NCI-H1930 (cell line): ENCODE measurements at regions not wholly inside any gene's neighbourhood (a gene's known extent, or its start where the extent isn't known, plus 50 kb on each side); places are given as distances from the start of the nearest gene placed in this dataset.
"Not testable (repeated sequence)": the region's sequence is repeated elsewhere in the genome, so short reads cannot be mapped to it uniquely, and the experiment has no call there.

ENCODE experiments used
- DNase-seq, 2 experiments: peaks; one replicate each; lab custom pipeline; 2025; lab: John Stamatoyannopoulos, UW

DNA sequence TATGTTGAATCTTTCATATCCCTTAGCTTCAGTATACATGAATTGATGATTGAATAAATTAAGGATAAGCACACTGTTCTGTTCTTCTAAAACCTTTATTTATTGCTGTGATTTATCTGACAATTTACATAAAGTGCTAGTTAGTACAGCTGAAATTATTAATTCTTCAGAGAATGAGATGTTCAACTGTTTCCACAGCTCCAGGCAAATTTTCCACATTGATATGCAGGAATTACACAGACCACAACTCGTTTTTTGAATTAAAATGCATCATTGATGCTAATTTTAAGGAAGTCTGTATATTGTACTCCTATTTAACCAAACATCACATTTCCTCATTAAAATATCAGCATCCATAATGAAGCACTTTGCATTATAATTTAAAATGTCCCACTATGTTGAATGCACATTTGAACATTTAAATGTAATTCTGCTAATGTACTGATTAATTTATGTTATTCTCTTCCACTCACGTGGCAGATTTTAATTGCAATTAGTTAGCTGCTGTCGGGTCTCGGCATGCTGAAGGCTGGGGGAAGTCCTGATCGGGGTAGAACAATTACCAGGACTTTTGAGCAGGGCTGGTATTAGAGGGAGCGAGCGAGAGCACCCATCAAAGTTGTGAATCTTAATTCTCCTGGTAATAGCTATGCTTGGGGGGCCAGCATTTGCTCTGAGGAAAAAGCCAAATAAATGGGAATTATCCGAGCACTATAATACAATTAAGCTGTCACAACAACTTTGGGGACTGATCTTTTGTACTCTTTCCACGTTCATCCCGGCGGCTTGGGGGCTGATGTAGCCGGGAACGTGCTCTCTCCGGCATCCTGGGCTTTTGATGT lies 136.7 kb upstream of the TMTC4 start:
- DNase-seq = peak in 1 of 2 experiments; percentile 60

DNA sequence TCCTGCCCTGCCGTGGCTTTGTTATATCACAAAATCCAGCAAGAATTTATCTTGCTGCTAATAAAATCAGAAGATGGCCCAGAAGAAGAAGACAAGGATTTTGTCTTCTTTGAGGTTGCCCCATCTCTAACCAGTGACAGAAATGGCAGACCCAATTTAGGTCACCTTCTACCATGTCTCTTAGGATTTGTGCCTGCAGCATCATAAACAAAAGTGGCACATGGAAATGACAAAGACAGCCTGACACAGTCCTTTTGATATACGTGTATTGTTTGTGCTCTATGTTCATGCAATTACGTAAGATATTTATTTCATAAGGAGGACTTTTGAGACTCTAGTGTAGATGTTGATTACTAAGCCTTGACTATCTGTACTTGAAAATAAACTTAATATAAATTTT lies 135.9 kb upstream of the TMTC4 start:
- peak; percentile 32 to 44 for DNase-seq

DNA sequence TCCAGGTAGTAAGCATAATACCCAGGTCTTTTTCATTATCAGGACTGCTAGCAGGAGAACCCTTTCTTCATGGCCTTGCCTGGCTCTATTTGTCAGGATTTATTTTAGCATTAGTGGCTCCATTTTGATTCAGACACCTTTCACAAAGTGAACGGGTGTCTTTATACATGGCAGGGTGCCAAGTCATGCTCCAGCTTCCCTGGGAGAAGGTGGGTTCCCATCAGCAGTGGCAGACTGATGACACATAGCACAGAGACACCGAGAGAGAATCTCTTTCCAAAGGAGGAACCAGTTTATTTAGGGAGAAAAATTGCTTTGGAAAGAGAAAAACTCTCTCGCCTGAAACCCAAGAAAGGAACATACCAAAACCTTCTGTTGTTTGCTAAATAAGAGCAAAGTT lies 135.3 kb upstream of the TMTC4 start:
- peak; percentile 55 to 64 for DNase-seq

DNA sequence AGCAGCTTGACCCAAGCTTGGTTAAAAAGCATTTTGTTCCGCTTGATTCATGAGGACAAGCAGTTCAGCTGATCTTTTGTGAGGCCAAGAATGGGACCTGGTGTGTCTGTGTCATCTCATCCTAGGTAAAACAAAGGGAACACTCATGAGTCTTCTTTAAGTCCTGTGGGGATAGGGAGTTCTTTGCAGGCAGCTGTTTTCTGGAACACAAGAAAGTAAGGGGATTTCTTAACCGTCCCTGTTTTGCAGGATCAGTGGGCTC lies 134.5 kb upstream of the TMTC4 start:
- peak in 1 of 2 experiments; percentile 51 for DNase-seq

DNA sequence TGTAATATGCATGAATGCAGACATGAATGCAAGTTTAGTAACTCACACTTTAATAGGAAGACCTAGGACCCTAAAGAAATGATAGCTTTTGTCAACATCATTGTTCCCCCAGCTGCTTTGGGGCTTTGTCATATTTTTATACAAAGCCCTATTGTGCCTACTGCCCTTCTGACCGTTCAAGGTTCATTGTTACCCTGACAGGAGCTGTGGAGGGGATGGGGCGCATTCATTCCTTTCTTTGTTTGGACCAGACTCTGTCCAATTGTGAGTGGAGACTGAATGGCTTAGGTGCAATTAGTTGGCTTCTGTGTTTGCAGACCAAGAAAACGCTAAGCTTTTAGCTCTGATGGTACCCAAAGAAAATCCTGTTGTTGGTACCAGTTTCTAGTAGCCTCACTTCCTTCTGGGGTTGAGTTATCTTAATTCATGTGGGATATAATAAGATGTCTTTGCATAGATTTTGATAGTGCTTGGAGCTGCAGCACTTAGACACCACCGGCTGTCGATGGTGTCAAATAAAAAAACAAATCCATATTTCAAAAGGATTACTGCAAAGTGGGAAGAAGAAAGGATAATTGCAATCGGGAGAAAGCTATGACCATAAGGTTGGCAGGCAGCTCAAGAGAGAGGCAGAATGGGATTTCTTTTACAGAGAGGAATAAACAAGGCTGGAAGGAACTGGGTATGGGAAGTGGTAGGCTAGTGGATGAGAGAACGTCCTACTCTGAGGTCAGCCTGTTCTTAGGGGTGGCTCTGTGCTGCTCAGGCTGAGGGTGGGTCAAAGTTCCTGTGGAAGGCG lies 133.9 kb upstream of the TMTC4 start:
- peak; percentile 93 to 98 for DNase-seq

DNA sequence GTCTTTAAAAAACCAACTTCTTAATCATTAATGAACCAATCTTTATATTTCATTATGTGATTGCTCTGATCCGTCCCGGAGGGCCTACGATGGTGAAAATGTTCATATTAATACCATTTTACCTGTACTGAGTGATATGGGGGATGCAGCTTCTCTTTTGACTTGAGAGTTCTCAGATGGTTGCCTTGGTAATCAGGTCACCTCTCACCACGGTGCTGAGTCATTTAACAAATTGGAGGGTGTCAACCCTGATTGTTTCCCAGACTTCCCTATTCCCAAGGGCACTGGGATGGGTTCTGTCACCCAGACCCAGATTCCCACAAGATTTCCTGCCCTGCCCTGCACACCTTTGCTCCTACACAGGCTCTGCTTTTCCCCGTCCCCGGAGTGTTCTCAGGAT lies 128.5 kb upstream of the TMTC4 start:
- no peak for DNase-seq

DNA sequence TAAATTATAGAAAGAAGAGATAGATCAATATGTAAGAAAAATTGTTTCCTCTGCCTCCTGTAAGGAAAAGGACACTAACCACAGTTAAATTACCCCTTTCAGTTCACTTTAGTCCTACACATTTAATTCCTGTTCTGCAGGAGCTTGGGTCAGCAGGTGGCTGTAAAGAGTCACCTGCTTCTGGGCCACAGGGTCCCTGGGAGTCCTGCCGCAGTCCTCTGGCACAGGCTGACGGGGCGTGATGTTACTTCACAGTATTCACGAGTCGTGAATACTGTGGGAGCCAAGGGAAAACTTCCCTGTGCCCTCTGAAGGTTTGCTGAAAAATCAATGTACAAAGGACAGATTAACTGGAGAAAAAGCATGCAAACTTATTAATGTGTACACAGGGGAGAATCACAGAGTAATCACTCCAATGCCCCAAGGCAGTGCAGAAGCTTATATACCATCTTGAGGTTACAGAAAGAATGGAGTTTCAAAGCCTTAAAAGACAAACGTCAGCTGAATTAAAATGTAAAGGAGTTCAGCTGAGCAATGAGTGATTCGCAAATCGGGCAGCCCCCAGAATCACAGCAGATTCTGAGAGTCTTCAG lies 125.8 kb upstream of the TMTC4 start:
- no peak for DNase-seq

DNA sequence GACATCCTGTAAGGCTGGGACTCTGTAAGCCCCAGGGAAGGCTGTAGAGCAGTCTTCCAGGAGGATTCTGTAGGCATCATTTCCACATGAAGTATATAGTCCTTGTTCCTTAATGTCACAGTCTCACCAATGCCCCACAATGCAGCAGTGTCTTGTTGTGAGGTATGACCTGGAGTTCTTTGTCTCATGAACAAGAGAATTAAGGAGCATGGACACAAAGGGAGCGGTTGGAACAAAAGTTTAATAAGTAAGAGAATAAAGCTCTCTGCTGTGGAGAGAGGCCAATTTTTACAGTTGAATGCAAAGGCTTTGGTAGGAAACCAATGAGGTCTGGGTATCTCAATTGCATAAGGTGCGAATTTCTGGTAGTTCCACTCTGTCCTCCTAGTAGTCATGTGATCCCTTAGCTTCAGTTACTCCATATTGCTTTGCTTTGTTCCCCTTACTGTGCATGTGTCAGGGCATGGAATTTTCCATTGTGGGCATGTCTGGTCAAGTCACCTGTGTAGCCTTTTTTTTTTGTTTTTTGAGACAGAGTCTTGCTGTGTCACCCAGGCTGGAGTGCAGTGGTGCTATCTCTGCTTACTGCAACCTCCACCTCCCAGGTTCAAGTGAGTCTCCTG lies 124.3 kb upstream of the TMTC4 start:
- no peak for DNase-seq

DNA sequence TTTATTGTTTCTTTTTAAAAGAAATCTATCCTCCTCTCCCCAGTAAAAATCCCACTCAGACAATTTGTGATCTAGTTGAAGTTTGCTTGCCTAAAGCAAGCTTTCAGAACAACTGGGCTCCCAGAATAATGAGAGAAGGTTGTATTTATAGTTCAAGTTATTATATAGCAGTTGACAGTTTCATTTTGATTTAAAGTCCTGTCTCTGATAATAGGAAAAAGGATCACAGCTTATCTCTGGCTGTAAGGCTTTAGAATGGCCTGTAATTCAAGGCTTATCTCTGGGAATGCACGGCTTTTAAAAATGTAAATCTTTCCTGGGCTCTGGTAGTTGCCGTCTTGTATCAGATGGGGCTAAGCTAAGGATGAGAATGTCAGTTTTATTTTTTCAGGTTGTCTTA lies 123.3 kb upstream of the TMTC4 start:
- no peak for DNase-seq

DNA sequence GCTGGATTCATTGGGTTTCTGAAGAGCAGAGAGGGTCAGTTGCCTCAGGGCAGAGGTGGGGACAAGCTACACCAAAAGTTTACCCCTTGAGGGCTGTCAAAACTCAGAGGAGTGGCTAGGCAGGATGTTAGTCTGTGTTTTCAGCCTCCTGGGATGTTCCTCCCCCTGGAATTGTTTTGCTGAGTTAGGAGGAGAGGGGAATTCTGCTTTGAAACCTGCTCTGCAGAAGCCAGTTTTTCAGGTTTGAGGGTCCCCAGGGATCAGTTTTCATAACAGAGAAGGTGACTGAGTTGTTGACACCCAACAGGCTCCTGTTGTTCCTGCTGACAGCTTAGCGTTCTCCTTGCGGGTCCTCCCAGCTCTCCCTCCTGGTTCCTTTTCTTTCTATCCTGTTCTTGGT lies 121.9 kb upstream of the TMTC4 start:
- DNase-seq = no peak

DNA sequence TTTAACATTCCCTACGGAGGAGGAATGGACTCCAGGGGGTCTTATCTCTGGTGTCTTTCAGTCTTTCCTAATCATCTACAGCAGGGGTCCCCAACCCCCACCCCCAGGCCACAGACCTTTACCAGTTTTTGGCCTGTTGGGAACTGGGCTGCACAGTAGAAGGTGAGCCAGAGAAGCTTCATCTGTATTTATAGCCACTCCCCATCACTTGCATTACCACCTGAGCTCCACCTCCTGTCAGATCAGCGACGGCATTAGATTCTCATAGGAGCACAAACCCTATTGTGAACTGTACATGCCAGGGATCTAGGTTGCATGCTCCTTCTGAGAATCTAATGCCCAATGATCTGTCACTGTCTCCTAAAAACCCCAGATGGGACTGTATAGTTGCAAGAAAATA lies 120.0 kb upstream of the TMTC4 start:
- no peak for DNase-seq

DNA sequence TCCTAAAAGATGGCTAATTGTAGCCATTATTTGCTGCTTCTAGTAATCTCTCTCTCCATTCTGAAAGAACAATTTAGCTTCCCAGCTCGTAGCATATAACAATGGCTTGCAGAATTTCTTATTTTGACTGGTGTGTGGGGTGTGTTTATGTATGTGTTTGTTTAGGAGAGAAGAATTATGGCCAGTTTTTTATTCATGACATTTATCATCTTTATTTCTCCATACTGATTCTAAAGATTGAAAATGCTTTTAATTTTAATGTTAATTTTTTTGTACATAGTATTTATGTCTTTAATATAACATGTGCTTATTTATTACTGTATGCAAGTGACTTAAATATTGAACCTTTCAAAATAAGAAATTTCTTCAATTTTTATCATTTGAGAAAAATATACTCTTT lies 115.8 kb upstream of the TMTC4 start:
- peak in 1 of 2 experiments; percentile 26 for DNase-seq

DNA sequence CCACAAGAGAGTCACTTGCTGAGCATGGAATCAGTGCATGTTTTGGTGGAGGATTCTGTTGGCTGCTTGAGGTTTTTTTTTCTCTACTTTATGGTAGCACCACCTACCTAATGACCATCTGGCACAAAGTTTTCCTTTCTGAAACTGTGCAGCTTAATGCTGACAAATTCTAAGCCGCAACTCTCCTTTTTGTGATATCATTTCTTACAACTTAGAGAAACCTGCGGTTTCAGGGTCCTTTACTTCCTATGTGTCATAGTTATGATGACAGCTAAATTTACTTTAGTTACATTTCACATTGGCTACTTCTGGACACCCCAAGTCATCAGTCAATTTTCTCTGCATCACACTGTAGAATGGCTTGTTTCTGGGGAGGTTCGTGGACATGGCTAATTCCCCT lies 115.4 kb upstream of the TMTC4 start:
- no peak for DNase-seq

DNA sequence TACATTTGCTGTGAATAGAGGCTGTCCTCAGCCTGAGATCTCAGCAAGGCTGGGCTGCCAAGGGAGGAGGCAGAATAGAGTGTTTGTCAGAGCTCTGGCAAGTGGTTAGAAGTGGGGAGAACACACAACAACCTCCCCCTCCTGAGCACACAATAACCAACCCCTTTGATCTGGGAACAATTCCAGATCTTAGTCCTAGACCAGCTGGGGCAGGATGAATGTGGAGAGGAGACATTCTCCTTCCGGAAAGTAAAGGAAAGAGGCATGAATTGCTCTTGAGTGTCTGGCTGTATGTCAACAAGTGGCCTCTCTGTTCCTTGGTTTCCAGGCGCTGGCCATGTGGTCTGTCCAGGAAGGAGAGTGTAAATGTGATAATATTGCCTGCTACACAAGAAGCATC lies 114.9 kb upstream of the TMTC4 start:
- no peak for DNase-seq

DNA sequence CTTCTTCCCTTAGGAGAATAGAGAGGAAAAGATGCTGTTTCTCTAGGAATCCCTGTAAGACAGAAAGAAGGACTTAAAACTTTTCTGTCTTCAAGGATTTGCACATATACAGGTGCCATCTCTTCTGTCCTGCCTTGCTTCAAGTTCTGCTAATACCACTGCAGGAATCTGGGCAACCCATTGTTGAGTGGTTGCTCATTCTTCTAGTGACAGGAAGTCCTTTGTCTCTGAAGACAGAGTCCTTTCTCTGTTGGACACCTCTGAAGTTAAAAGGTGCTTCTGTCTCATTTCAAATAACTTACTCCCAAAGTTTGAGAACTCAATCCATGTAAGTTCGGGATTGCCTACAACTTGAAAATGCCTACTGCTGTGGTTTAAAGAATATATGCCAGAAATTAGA lies 114.4 kb upstream of the TMTC4 start:
- DNase-seq = no peak

DNA sequence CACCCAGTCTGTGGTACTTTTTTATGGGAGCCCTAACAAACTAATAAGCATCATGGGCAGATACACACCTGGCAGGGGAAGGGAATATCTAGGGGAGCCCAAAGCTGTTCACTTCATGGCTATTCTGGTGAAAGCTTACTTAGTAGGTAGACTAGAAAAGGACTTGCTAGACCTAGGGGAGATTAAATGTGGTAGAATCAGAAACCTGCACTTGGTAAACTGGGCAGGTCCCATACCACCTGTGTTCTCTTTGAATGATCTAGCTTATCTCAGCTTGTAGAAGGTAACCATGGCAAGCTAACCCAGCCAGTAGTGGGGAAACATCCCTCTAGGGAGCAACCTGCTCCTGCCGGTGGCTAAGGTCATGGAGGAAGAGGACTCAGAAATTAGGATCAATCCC lies 113.9 kb upstream of the TMTC4 start:
- no peak for DNase-seq

DNA sequence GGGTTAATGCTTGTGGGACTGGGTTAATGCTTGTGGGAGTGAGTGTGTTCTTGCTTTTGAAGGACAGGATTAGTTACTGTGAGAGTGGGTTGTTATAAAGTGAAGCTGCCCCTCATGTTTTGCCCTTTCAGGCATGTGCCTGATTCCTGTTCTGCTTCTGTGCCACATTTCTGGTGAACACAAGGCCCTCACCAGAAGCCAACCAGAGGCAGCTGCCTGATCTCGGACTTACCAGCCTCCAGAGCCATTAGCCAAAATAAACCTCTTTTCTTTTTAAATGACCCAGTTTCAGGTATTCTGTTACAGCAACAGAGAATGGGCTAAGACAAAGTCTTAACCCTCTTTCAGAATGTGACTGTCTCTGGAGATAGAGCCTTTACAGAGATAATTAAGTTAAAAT lies 113.3 kb upstream of the TMTC4 start:
- no peak for DNase-seq

DNA sequence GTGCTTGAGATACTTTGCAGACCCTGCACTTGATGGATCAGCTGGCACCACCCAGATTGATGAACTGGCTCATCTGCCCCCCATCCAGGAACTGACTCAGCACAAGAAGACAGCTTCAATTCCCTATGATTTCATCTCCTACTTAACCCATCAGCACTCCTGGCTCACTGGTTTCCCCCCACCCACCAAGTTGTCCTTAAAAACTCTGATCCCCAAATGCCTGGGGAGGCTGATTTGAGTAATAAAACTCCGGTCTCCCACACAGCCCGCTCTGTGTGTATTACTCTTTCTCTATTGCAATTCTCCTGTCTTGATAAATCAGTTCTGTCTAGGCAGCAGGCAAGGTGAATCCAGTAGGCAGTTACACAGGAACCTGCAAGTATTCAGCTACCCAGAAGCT lies 102.1 kb upstream of the TMTC4 start:
- not testable (repeated sequence) for DNase-seq

DNA sequence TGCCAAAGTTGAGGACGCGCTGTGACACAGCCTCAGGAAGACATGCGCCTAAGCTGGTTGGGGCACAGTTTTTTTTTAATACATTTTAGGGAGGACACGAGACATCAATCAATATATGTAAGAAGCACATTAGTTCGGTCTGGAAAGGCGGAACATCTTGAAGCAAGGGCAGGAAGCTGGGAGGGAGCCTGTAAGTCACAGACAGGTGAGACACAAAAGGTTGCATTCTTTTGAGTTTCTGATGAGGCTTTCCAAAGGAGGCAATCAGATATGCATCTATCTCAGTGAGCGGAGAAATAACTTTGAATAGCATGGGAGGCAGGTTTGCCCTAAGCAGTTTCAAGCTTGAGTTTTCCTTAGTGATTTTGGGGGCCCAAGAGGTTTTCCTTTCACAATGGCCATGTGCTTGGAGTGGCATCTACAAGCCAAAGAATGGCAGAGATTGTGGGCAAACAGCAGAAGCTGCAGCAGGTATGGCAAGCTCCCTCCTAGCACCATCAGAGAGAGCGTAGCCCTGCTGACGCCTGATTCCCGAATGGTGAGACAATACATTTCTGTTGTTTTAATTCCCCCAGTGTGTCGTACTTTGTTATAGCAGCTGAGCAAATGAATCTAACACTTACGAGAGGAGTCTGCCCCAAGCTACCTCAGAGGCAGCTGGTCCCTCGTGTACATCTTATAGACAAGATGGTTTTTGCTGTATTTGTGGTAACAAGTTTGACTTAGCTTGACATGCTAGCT lies 99.5 kb upstream of the TMTC4 start:
- peak; percentile 36 to 48 for DNase-seq

DNA sequence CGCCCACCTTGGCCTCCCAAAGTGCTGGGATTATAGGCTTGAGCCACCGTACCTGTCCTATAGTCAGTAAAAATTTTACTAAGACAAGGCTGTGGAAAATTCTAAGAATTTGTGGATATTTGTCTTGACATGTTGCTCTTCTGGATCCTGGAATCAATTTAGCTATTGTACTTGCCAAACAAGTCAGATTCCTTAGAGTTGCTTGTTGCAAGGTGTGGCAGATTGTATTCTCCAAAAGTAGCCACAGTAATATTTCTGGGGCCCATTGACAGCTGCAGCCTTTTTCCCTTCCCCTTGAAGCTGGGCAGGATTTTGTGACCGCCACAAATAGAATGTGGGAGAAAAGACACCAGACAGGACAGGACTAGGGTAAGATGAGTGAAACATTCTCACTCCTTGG lies 98.8 kb upstream of the TMTC4 start:
- no peak for DNase-seq

DNA sequence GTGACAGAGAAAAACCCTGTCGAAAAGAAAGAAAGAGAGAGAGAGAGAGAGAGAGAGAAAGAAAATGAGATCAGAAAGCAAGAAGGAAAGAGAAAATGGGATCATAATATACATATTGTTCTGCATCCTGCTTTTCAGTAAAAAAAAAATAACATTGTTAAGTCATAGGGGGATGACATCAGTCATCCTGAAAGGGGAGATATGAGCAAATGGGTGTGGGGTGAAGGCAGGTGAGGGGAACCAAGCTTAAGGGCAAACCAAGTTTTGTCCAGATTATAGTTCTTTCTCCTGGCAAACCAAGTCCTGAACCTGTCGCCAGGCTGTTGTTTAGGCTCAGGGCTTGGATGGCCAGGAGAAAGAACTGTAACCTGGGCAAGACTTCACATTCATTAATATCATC lies 92.6 kb upstream of the TMTC4 start:
- DNase-seq = no peak

DNA sequence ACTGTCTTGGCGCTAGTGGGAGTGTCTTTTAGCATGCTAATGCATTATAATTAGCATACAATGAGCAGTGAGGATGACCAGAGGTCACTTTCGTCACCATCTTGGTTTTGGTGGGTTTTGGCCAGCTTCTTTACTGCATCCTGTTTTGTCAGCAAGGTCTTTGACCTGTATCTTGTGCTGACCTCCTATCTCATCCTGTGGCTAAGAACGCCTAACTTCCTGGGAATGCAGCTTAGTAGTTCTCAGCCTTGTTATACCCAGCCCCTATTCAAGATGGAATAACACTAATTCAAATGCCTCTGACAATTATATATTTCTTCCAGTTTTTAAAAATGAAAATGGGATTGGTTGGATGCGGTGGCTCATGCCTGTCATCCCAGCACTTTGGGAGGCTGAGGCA lies 92.0 kb upstream of the TMTC4 start:
- DNase-seq = not testable (repeated sequence)
